Neural progenitor cell (in vitro differentiated cells): ENCODE measurements at regions not wholly inside any gene's neighbourhood (a gene's known extent, or its start where the extent isn't known, plus 50 kb on each side); places are given as distances from the start of the nearest gene placed in this dataset.

Experiments used
- DNase-seq: peaks from one replicate; pipeline ENCODE4 v3.0.0-alpha.2; 2016; ENCODE audit warnings: low spot score
- H2AFZ ChIP-seq: fragments of 200-600 bp; sonication (generic); replicated peaks from 2 replicates; pipeline ENCODE4 v1.6.1; 2016; ENCODE audit warnings: antibody characterized with exemption
- H3F3A ChIP-seq: fragments of 200-600 bp; sonication (generic); 2 replicates; pipeline ENCODE4 v1.6.1; 2016; ENCODE audit warnings: antibody characterized with exemption, low read depth
- H3K27ac ChIP-seq: fragments of 200-600 bp; sonication (generic); 2 replicates; pipeline ENCODE4 v1.5.1; 2016; ENCODE audit warnings: mild to moderate bottlenecking
- H3K27me3 ChIP-seq: fragments of 200-600 bp; sonication (generic); 2 replicates; pipeline ENCODE4 v1.6.1; 2016; ENCODE audit warnings: mild to moderate bottlenecking, moderate library complexity
- H3K36me3 ChIP-seq: fragments of 200-600 bp; sonication (generic); 2 replicates; pipeline ENCODE4 v1.5.1; 2016
- H3K4me1 ChIP-seq: fragments of 200-600 bp; sonication (generic); 2 replicates; pipeline ENCODE4 v1.6.1; 2016; ENCODE audit warnings: mixed run types
- H3K4me2 ChIP-seq: fragments of 200-600 bp; sonication (generic); 2 replicates; pipeline ENCODE4 v1.6.1; 2016
- H3K4me3 ChIP-seq: fragments of 200-600 bp; sonication (generic); 2 replicates; pipeline ENCODE4 v1.5.1; 2016
- H3K79me2 ChIP-seq: fragments of 200-600 bp; sonication (generic); 2 replicates; pipeline ENCODE4 v1.6.1; 2016; ENCODE audit warnings: low read depth
- H3K9ac ChIP-seq: fragments of 200-600 bp; sonication (generic); 2 replicates; pipeline ENCODE4 v1.6.1; 2016
- H3K9me3 ChIP-seq: fragments of 200-600 bp; sonication (generic); 2 replicates; pipeline ENCODE4 v1.5.1; 2016; ENCODE audit warnings: low read depth
- H4K20me1 ChIP-seq: fragments of 200-600 bp; sonication (generic); 2 replicates; pipeline ENCODE4 v1.6.1; 2016; ENCODE audit warnings: low read depth
- H3K27ac Mint-ChIP-seq: 3 replicates; pipeline ENCODE4 v1.8.0; 2021; ENCODE audit warnings: mixed read lengths
- H3K27me3 Mint-ChIP-seq: 2 replicates; pipeline ENCODE4 v1.8.0; 2022; ENCODE audit warnings: low read depth, mild to moderate bottlenecking, inconsistent platforms, moderate library complexity, mixed read lengths; ENCODE audit not compliant: insufficient read depth
- H3K36me3 Mint-ChIP-seq: 3 replicates; pipeline ENCODE4 v1.8.0; 2021; ENCODE audit warnings: mixed read lengths
- H3K4me1 Mint-ChIP-seq: 3 replicates; pipeline ENCODE4 v1.8.0; 2021; ENCODE audit warnings: mixed read lengths
- H3K4me3 Mint-ChIP-seq: 3 replicates; pipeline ENCODE4 v1.8.0; 2021; ENCODE audit warnings: mild to moderate bottlenecking, moderate library complexity, mixed read lengths
- H3K9me3 Mint-ChIP-seq: 3 replicates; pipeline ENCODE4 v1.8.0; 2020; ENCODE audit warnings: mixed read lengths
- EZH2 ChIP-seq: fragments of 200-600 bp; sonication (generic); IDR thresholded peaks from 2 replicates; pipeline ENCODE4 v1.6.1; 2017; ENCODE audit warnings: antibody characterized with exemption, mild to moderate bottlenecking, moderate library complexity
- EZH2phosphoT487 ChIP-seq: fragments of 200-600 bp; sonication (generic); IDR thresholded peaks from 2 replicates; pipeline ENCODE4 v1.6.1; 2017; ENCODE audit warnings: antibody characterized with exemption
- TF ChIP-seq, protein P1 (sequence below): fragments of 200-600 bp; sonication (generic); IDR thresholded peaks from 2 replicates; pipeline ENCODE4 v1.5.1; 2017; ENCODE audit warnings: antibody characterized with exemption, mild to moderate bottlenecking

DNA sequence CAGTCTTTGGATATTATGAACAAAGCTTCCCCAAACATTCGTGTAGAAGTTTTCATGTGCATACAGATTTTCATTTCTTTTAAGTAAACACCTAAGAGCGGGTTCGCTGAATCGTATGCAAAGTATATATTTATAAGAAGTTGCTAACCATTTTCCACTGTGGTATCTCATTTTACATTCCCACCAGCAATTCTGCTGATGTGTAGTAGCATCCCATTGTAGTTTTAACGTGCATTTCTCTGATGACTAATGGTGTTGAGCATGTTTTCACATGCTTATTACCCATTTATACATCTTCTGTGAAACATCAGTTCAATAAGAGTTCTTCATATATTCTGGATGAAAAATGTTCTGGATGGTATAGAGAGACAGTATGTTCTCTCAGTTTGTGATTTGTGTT lies 97.4 kb downstream of the IYD start:
- Histone ChIP-seq H4K20me1 (no peaks in the 10 kb centered on the region), H3K36me3 (no peaks in the 10 kb centered on the region), H3K9ac (no peak overlapping the region), H3K4me2 (no peak overlapping the region), H3K9me3 (no peaks in the 10 kb centered on the region), H2AFZ (no peak overlapping the region), H3K79me2 (no peaks in the 10 kb centered on the region), H3F3A (no peaks in the 10 kb centered on the region), H3K4me1 (no peaks in the 10 kb centered on the region), H3K27me3 (no peaks in the 10 kb centered on the region), H3K4me3 (no peak overlapping the region), H3K27ac (no peak overlapping the region)
- peaks cover 3% of the 10 kb centered on the region for H3K27me3 Mint-ChIP-seq
- H3K9me3 Mint-ChIP-seq: peaks cover 5% of the 10 kb centered on the region
- no peaks in the 10 kb centered on the region for H3K4me1 Mint-ChIP-seq
- no peaks in the 10 kb centered on the region for H3K36me3 Mint-ChIP-seq
- no peak for DNase-seq
- TF ChIP-seq EZH2 (no peak), EZH2phosphoT487 (no peak)
- TF ChIP-seq, protein P1, sequence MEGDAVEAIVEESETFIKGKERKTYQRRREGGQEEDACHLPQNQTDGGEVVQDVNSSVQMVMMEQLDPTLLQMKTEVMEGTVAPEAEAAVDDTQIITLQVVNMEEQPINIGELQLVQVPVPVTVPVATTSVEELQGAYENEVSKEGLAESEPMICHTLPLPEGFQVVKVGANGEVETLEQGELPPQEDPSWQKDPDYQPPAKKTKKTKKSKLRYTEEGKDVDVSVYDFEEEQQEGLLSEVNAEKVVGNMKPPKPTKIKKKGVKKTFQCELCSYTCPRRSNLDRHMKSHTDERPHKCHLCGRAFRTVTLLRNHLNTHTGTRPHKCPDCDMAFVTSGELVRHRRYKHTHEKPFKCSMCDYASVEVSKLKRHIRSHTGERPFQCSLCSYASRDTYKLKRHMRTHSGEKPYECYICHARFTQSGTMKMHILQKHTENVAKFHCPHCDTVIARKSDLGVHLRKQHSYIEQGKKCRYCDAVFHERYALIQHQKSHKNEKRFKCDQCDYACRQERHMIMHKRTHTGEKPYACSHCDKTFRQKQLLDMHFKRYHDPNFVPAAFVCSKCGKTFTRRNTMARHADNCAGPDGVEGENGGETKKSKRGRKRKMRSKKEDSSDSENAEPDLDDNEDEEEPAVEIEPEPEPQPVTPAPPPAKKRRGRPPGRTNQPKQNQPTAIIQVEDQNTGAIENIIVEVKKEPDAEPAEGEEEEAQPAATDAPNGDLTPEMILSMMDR: no peak
- no peak overlapping the region for H3K27ac Mint-ChIP-seq
- H3K4me3 Mint-ChIP-seq: no peak overlapping the region

GRCh38 chr6:150470131-150470530 lies 101.3 kb downstream of the IYD start:
- Histone ChIP-seq H3K9me3 (no peaks in the 10 kb centered on the region), H2AFZ (no peak overlapping the region), H4K20me1 (no peaks in the 10 kb centered on the region), H3K4me1 (no peaks in the 10 kb centered on the region), H3K79me2 (no peaks in the 10 kb centered on the region), H3K27ac (no peak overlapping the region), H3K9ac (no peak overlapping the region), H3K4me3 (no peak overlapping the region), H3K36me3 (no peaks in the 10 kb centered on the region), H3K27me3 (no peaks in the 10 kb centered on the region), H3F3A (no peaks in the 10 kb centered on the region), H3K4me2 (no peak overlapping the region)
- no peak overlapping the region for H3K4me3 Mint-ChIP-seq
- no peak overlapping the region for H3K27ac Mint-ChIP-seq
- no peaks in the 10 kb centered on the region for H3K9me3 Mint-ChIP-seq
- no peak for TF ChIP-seq EZH2
- no peaks in the 10 kb centered on the region for H3K4me1 Mint-ChIP-seq
- DNase-seq: no peak
- H3K27me3 Mint-ChIP-seq: no peaks in the 10 kb centered on the region
- no peaks in the 10 kb centered on the region for H3K36me3 Mint-ChIP-seq

DNA sequence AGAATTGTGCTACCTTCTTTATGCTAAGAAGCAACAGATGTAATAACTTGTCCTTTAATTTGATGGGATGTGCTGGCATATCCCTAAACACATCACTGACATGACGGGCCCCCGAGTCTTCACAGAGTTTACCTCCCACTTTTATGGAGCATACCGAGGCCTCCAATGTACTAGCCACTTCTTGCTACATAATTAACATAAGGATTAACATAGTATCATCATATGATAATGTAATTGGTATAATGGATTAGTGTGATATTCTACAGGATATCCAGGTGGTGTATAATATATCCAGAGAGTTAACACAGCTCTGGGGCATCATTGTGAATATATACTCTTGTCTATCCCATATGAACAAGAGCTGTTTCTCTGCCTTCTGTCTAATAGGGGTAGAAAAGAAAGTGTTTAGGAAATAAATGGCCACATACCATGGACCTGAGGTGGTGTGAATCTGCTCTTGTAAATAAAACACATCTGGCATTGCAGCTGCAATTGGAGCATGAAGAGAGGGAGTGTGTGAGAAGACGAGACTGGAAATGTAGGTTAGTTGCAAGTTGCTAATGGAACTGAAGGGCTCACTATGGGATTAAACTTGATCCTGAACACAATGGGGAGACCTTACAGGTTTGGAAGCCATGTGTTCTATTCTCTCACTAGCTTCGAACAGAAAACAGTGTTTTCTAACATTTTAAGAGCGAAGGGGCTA lies 102.3 kb downstream of the IYD start:
- H2AFZ ChIP-seq: no peak overlapping the region

More for the DNA sequence above, 102.3 kb downstream of the IYD start:
- no peak overlapping the region for H3K4me3 Mint-ChIP-seq
- Histone ChIP-seq H3K36me3 (no peaks in the 10 kb centered on the region), H3F3A (no peaks in the 10 kb centered on the region), H3K4me2 (no peak overlapping the region), H3K27ac (no peak overlapping the region), H4K20me1 (no peaks in the 10 kb centered on the region), H3K9me3 (no peaks in the 10 kb centered on the region), H3K4me1 (no peaks in the 10 kb centered on the region), H3K79me2 (no peaks in the 10 kb centered on the region), H3K4me3 (no peak overlapping the region), H3K27me3 (no peaks in the 10 kb centered on the region), H3K9ac (no peak overlapping the region)
- H3K36me3 Mint-ChIP-seq: no peaks in the 10 kb centered on the region
- no peak for DNase-seq
- H3K27me3 Mint-ChIP-seq: no peaks in the 10 kb centered on the region
- no peaks in the 10 kb centered on the region for H3K4me1 Mint-ChIP-seq
- TF ChIP-seq EZH2 (no peak), EZH2phosphoT487 (no peak)
- TF ChIP-seq, protein P1: no peak
- no peaks in the 10 kb centered on the region for H3K9me3 Mint-ChIP-seq
- H3K27ac Mint-ChIP-seq: no peak overlapping the region
